OCI-LY7 (cell line): ENCODE measurements at regions not wholly inside any gene's neighbourhood (a gene's known extent, or its start where the extent isn't known, plus 50 kb on each side); places are given as distances from the start of the nearest gene placed in this dataset.

ENCODE experiments used
- CTCF ChIP-seq: fragments of 200-600 bp; sonication (generic); conservative IDR thresholded peaks from 2 replicates; pipeline ENCODE4 v1.5.1; 2014; ENCODE audit warnings: mild to moderate bottlenecking, antibody characterized with exemption, low read length, moderate library complexity, mixed read lengths
- EZH2phosphoT487 ChIP-seq: fragments of 200-600 bp; sonication (generic); IDR thresholded peaks from 2 replicates; pipeline ENCODE4 v1.6.1; 2018; ENCODE audit warnings: low read depth, borderline replicate concordance, mild to moderate bottlenecking, mixed run types, antibody characterized with exemption, low read length, moderate library complexity, mixed read lengths

GRCh38 chr4:36704289-36704688 lies 422.9 kb downstream of the DTHD1 start:
- TF ChIP-seq CTCF (no peak), EZH2phosphoT487 (no peak)
